Activated CD8-positive, alpha-beta memory T cell treated with anti-CD3 and anti-CD28 coated beads, Interleukin-2, amount 50 U/mL, for 1 hour (primary cell): ENCODE measurements at regions not wholly inside any gene's neighbourhood (a gene's known extent, or its start where the extent isn't known, plus 50 kb on each side); places are given as distances from the start of the nearest gene placed in this dataset.

ENCODE experiments used
- DNase-seq: peaks from one replicate; pipeline ENCODE4 v3.0.0-alpha.2; 2020; ENCODE audit errors: extremely low read depth

DNA sequence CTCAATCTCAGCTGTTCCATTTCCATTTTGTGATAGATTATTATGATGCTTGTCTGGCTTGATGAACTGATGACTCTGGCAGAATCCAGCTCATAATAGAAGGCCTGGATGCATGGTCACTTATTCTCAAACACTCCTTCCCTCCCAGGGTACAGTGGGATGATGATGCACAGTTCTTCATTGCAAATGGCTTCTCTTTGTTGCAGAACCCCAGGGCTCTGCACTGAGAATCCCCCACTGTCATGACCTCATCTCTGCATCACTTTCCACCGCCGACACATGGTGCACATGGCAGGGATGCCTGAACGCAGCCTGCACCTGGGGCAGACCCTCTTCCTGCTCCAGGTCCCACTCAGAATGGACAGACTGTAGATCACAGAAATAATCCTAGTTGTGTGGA lies 515.6 kb upstream of the NR2F2 start:
- DNase-seq: no peak

DNA sequence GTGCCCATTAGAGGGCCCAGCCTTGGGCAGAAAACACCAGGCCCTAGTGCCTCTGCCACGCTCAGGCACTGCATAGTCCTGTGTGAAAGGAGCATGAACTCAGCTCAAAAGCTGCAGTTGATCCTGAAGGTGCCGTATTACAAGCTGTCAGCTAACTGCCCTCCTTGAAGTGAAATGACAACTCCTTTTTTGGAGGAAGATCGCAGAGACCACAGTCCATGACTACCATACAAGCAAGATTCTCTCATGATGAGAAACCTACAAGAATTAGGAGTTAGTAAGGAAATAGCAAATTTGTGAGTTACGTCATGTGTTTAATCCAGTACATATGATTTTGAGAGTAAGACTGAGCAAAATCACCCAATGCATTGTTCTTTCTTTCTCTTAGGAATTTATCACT lies 513.9 kb upstream of the NR2F2 start:
- DNase-seq: no peak

GRCh38 chr15:95822961-95823360 lies 507.5 kb upstream of the NR2F2 start:
- DNase-seq: no peak

DNA sequence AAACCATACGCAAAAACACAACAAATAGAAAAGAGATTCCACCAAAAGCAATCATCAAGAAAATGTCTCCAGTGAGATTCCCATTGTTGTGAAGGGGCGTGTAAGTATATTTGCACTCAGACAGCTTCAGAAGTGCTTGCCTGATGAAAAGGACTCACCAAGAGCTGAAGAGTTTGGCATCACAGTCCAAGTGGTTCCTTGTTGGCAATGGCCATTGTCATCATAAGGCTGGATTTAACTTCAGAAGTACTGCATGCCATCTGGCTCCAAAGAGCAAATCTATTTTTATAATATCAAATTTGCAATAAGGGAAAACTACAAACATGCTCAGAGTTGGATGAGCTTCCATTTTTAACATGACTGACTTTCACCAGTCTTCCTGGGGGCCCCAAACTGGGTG lies 505.3 kb upstream of the NR2F2 start:
- DNase-seq: no peak

- DNase-seq: no peak
Measured at GRCh38 chr15:95825671-95826411, 504.7 kb upstream of the NR2F2 start.

GRCh38 chr15:95826412-95827195 lies 503.9 kb upstream of the NR2F2 start:
- no peak for DNase-seq

- no peak for DNase-seq
Measured at GRCh38 chr15:95829062-95829461, 501.4 kb upstream of the NR2F2 start.

DNA sequence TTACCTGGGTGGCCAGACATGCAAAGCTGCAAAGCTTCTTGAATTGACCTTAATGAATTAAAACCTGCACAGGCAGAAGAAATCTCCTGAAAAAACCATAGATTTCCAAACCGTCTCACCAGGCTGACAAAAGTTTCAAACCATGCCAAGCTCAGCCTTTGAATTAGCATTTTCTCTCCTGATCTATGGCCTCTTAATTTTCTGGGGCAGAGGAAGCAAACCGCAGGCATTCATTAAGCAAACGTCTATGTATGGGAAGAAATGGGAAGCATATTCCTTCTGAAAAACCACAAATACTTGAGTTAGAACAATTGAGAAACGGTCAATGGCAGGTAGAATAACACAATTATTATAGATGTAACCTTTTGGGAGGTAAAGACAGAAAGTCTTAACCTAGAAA lies 500.2 kb upstream of the NR2F2 start:
- no peak for DNase-seq

DNA sequence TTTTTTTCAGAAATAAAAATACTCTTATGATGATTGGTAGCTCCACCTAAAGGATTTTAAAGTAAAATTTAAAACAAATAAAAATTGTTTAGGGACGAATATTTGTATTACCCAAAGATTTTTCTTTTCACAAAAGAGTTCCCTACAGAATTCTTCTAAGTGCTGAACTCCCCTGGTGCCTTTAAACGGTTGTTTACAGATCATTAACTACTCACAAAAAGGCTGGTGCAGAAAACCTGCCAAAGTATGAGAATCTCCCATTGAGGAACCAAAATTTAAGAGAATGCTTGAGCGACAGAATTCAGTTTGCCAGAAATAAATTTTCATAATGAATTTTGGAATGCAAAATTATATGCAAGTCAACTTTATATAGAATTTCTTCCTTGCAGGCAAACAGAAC lies 497.8 kb upstream of the NR2F2 start:
- DNase-seq: no peak

- DNase-seq: no peak
Measured at GRCh38 chr15:95834028-95834804, 496.3 kb upstream of the NR2F2 start.

- no peak for DNase-seq
Measured at GRCh38 chr15:95836536-95836935, 494.0 kb upstream of the NR2F2 start.

DNA sequence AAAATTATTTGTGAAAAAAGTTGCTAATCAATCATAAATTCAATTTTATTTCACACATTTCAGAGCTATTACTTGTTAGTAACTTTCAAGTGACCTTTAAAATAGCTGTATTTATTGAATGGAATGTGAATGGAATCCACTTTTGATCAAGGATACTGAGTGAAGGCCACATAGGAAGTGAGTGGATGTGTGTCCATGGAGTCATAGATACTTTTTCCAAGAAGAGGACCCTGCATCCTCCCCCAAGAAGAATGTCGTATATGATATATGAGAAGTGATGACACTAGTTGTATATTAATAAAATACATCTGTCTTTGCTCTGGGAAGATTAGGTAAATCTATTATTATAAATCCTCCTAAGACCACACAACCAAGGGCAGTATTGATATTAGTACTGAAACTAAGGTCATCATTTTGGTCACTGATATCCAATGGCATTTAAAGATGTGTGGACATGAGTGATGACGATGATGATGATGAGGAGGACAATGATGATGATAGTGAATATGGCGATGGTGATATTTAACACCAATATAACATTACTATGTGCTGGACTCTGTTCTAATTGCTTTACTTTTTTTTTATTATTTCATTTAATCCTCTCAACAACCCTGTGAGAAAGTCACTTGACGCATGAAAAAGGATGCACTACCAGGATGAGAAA lies 493.0 kb upstream of the NR2F2 start:
- DNase-seq: no peak

- no peak for DNase-seq
Measured at GRCh38 chr15:95839367-95839782, 491.1 kb upstream of the NR2F2 start.

DNA sequence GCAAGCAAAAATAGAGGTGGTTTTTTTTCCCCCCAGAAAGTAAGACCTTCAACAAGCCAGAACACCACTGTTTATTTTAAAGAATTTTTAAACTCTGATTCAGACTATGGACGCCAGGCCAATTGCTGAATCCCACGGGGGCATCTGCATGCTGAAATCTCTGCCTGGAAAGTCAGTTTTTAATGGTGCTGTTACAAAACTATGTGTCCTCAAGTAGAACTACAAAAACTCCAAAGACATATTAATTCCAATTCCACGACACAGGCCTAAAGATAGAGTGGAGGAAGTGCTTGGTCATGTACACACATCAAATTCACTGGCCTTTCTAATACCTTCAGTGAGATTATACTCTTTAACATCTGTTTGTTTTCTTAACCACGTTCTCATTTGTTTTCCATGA lies 490.5 kb upstream of the NR2F2 start:
- no peak for DNase-seq

GRCh38 chr15:95840855-95841254 lies 489.6 kb upstream of the NR2F2 start:
- no peak for DNase-seq

GRCh38 chr15:95842576-95842975 lies 487.9 kb upstream of the NR2F2 start:
- no peak for DNase-seq

DNA sequence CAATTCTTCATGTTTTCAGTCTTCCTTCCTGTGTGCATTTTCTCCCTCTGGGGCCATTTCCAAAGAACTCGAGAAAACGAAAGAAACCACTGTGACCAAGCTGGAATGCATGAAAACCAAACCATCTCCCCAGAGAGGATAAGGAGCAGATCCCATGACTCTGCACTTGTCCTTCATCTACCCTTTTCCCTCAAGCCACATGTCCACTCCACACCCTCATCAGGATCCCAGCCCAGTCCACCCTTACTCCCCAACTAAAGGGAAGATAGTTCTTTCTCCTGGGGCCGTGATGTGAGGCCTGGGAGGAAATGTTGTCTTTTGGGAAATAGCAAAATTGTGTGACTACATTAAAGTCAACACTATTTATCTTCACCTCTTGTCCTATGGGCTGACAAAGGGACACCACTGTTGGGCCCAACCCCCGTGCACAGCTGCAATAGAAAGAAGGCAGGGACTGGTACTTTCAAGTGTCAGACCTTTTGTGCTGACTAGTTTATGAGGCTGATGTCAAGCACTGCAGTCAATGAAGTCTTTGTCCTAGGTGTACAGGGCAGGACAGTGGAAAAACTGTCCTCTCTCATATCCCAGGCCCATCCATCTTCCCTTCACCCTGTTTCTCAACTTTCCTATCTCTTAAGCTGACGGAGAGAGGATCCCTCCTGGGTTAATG lies 487.1 kb upstream of the NR2F2 start:
- DNase-seq: no peak

DNA sequence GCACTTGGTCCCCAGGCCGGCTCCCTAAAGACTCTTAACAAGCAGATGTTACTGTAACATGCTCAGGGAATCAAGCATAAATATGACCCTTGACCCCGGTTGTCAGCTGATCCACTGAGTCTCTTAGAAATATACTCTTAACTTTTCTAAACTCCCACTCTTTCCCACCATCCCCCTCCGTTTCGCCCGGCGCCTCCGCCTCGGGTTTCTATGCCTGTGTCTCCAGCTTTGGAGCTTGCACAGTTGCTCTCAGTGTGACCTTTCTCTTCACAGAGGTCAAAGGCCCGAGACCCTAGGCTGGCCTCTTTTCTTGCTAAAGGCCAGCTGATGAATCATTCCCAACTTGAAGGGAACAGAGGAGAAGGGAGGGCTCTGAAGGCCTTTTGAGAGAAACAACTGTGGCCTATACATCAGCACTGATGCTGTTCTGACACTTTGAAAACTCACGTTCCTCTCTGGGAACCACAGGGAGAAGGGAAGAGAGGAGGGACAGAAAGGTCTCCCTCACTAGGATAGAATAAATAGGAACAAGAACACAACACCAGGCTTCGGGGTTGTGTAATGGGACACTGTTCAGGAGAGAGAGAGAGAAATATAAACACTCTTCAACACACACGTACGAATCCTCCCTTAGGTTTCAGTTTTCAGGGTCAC lies 484.5 kb upstream of the NR2F2 start:
- DNase-seq: no peak

DNA sequence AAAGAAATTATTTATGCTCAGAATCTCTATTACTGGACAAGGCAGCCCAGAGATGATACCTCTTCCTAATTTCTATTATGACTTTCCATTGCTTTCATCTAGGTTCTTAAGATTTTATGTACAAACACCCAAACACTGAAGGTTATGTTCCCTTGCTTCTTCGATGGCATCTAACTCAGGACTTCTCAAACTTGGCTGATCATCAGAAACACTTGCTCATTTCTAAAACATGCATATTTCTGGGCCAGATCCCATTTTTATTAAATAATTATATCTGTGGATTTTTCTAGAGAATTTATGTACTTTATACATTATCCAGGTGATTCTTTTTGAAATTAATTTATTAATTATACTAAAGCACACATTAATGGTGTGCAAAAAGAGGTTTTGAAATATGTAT lies 482.4 kb upstream of the NR2F2 start:
- no peak for DNase-seq

DNA sequence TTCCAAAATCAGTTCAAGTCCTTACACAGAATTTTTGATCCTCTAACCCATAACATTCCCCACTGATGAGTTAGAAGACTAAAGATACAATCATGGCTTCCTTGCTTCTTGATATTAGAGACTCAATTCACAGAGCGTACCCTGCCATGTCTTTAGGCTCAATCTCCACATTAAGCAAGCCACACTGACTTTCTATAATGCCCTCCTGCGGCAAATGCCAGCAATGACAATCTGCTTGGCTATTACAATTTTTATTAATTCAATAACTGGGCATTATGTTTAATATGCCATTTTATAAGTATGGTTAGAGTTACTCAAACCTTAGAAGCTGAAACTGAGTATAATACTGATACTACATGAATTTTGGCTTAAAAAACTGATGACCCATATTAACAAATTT lies 479.7 kb upstream of the NR2F2 start:
- DNase-seq: no peak

DNA sequence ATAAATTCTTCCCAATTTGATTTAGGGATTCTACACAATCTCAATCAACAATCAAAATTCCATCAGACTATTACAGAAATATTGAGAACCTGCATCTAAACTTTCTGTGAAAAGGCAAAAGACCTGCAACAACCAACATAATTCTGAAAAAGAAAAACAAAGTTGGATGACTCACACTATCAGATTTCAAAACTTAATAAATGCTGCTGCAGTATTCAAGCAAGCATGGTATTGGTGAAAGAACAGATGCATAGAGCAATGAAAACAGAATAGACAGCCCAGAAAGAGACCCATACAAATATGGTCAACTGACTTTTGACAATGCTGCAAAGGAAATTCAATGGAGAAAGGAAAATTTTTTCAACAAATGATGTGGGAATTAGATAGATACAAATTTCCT lies 477.1 kb upstream of the NR2F2 start:
- no peak for DNase-seq
